Heart left ventricle (tissue), 16 donors: ENCODE measurements at regions not wholly inside any gene's neighbourhood (a gene's known extent, or its start where the extent isn't known, plus 50 kb on each side); places are given as distances from the start of the nearest gene placed in this dataset.
A peak's percentile ranks its signal among the peaks of the same experiment; 100 is the strongest.

ENCODE experiments used
- ATAC-seq, 4 donors: fragments of 200-7000 bp; cut with Tn5 transposase; one replicate each; pipeline ENCODE4 v1.9.1; 2020 to 2022; ENCODE audit warnings: moderate library complexity in 4 of 4, mild to moderate bottlenecking in 3 of 4, moderate number of reproducible peaks in 1 of 4
- DNase-seq, 5 donors: peaks; one replicate each; pipeline ENCODE4 v3.0.0-alpha.2; 2020
- H3K27ac ChIP-seq, 12 donors: fragments of 200-600 bp; sonication (generic) in 4 of 12; one replicate each; pipeline versions ENCODE4 v1.5.0 to v1.8.0; 2016 to 2022; ENCODE audit warnings: mild to moderate bottlenecking in 2 of 12
- H3K27me3 ChIP-seq, 9 donors: fragments of 200-600 bp; sonication (generic) in 2 of 9; one replicate each; pipeline versions ENCODE4 v1.5.1 to v1.8.0; 2016 to 2022; ENCODE audit warnings: mild to moderate bottlenecking in 3 of 9
- H3K36me3 ChIP-seq, 9 donors: fragments of 200-600 bp; sonication (generic) in 2 of 9; one replicate each; pipeline versions ENCODE4 v1.5.0 to v1.8.0; 2018 to 2022; ENCODE audit warnings: mild to moderate bottlenecking in 2 of 9
- H3K4me1 ChIP-seq, 12 donors: fragments of 200-600 bp; sonication (generic) in 4 of 12; one replicate each; pipeline versions ENCODE4 v1.5.0 to v1.8.0; 2016 to 2022; ENCODE audit warnings: mild to moderate bottlenecking in 3 of 12
- H3K4me3 ChIP-seq, 12 donors: fragments of 200-600 bp; sonication (generic) in 4 of 12; one replicate each; pipeline versions ENCODE4 v1.5.0 to v1.8.0; 2017 to 2022; ENCODE audit warnings: mild to moderate bottlenecking in 9 of 12, moderate library complexity in 4 of 12
- H3K9me3 ChIP-seq, 12 donors: fragments of 200-600 bp; sonication (generic) in 4 of 12; one replicate each; pipeline versions ENCODE4 v1.5.0 to v1.8.0; 2016 to 2022; ENCODE audit warnings: mild to moderate bottlenecking in 1 of 12
- POLR2A ChIP-seq, 2 donors: fragments of 450-650 bp; IDR thresholded peaks; one replicate each; pipeline ENCODE4 v1.6.1; 2017; ENCODE audit warnings: antibody characterized with exemption in 2 of 2, mild to moderate bottlenecking in 2 of 2, moderate library complexity in 2 of 2
- WGBS, 4 donors: extraction: QIAGEN DNeasy Blood & Tissue Kit in 2 of 4; methylation state at CpG; one replicate each; pipeline versions ENCODE4 v1.1.5 to v1.1.7; 2013 to 2018; 5-methylcytosine and 5-hydroxymethylcytosine counted together
- intact Hi-C, 10 donors: fragments of 100-400 bp; cut with DNase I; formaldehyde crosslinking; loops; one replicate each; pipeline versions ENCODE4 v1.11.1 to v1.14.2; 2022
- TF ChIP-seq, protein P1 (sequence below), 12 donors: fragments of 200-600 bp; sonication (generic) in 4 of 12; IDR thresholded peaks; one replicate each; pipeline versions ENCODE4 v1.5.0 to v1.8.0; 2018 to 2022; ENCODE audit warnings: antibody characterized with exemption in 12 of 12, mild to moderate bottlenecking in 5 of 12
- donor health status: ischemic (EF 13 %, LVEDD 7.1; RV severe dilation, severe dysfunction).
- donor health status: healthy with polysubstance abuse.
- donor health status: DM: no; HTN: yes; CAD: no.
- donor health status: DM: no; HTN: no; CAD: no.
- donor health status: ischemic (EF 25% LVEDD 6.9; RV normal size, moderate dysfunction).
- donor health status: ischemic (EF 25% LVEDD 5.7; RV mildly dilated, moderate dysfunction).
- donor health status: healthy.
- donor health status: DM: yes; HTN: yes; CAD: no.
- donor health status: ischemic (EF 35%, LVEDD 5.7; RV mildly dilated, moderate dysfunction).
- donor health status: nonischemic (EF 11% LVEDD 7.7; RV severe dilation, severe dysfunction).
- donor health status: DM: yes; HTN: yes; CAD: no.
- donor health status: PGD.
- donor health status: ischemic (EF 29% LVEDD 5.4; RV normal size, mild dysfunction).
- donor health status: nonischemic (EF 23%, LVEDD 6.1; RV moderate dilation, normal function).

DNA sequence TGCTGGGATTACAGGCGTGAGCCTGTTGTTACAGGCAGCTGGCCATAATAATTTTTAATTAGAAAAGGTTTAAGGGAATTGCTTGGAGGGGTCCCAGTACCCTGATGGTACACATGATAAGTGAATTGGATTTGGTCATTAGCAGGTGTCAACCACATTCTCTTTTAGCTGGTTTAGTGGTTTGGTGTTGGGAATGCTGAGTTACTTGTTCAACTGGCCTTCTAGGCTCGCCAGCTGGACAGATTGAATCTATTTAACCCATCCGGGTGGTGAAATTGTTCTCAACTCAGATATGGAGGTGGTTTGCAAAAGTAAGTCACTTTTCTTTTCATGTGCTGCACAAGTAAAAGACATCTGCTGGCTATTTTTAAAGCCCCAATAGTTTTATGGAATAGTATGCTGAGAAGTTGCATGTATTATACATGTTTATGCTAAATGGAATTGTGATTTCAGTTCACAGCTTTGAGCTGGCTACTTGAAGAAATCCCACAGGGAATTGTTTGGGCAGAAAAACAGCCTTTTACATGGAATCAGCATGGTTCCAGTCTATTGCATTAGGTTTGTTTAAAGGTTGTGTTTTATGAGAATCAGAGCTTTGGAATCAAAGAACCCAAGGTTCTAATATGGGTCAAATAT is 149.8 kb upstream of the SLC28A3 start:
- H3K4me3 ChIP-seq = no peak overlapping the region
- peaks cover 0 to 3% (median 0%) of the 10 kb centered on the region in 9 donors for H3K27me3 ChIP-seq
- H3K36me3 ChIP-seq = no peaks in the 10 kb centered on the region
- TF ChIP-seq, protein P1, sequence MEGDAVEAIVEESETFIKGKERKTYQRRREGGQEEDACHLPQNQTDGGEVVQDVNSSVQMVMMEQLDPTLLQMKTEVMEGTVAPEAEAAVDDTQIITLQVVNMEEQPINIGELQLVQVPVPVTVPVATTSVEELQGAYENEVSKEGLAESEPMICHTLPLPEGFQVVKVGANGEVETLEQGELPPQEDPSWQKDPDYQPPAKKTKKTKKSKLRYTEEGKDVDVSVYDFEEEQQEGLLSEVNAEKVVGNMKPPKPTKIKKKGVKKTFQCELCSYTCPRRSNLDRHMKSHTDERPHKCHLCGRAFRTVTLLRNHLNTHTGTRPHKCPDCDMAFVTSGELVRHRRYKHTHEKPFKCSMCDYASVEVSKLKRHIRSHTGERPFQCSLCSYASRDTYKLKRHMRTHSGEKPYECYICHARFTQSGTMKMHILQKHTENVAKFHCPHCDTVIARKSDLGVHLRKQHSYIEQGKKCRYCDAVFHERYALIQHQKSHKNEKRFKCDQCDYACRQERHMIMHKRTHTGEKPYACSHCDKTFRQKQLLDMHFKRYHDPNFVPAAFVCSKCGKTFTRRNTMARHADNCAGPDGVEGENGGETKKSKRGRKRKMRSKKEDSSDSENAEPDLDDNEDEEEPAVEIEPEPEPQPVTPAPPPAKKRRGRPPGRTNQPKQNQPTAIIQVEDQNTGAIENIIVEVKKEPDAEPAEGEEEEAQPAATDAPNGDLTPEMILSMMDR (IDR thresholded peaks at IDR 0.05) = no peak
- no peak for TF ChIP-seq POLR2A (IDR thresholded peaks at IDR 0.05)
- no peak overlapping the region for H3K27ac ChIP-seq
- 68 to 82% (median 76%) methylated on average over 3 of the region's 3 CpGs for WGBS, 4 donors
- ATAC-seq (no peak), DNase-seq (no peak)
- intact Hi-C loops = no loop called here
- no peaks in the 10 kb centered on the region for H3K9me3 ChIP-seq
- H3K4me1 ChIP-seq = no peaks in the 10 kb centered on the region

DNA sequence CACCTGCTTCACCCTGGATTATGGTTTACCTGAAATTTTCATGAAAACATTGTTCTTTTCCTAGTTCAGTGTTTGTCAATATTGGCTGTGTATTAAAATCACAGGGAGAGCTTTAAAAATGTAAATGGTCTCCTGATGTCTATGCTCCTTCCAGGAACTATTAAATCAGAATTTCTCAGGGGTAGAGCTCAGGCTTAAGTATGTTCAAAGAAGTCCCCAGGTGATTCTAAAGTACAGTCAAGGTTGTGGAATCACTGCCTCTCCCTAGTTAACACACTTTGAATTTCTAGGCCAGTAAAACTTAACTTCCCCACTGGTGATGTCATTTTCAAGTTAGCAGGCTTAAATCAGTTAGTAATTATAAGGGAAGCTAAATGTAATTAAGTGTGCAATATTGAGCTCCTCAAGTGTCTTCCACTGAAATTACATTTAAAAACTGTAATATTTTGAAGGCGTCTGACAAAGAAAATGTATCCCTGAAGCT is 150.3 kb upstream of the SLC28A3 start:
- no peaks in the 10 kb centered on the region for H3K9me3 ChIP-seq
- no peak for DNase-seq
- intact Hi-C loops = no loop called here
- H3K27ac ChIP-seq = no peak overlapping the region
- H3K36me3 ChIP-seq = no peaks in the 10 kb centered on the region
- no peak overlapping the region for H3K4me3 ChIP-seq
- peaks cover 0 to 3% (median 0%) of the 10 kb centered on the region in 9 donors for H3K27me3 ChIP-seq
- no peak for ATAC-seq
- H3K4me1 ChIP-seq = no peaks in the 10 kb centered on the region
- WGBS, 4 donors = 89 to 100% (median 92%) methylated on average over 1 of the region's 1 CpG
- no peak for TF ChIP-seq POLR2A (IDR thresholded peaks at IDR 0.05)
- TF ChIP-seq, protein P1 (IDR thresholded peaks at IDR 0.05) = no peak

DNA sequence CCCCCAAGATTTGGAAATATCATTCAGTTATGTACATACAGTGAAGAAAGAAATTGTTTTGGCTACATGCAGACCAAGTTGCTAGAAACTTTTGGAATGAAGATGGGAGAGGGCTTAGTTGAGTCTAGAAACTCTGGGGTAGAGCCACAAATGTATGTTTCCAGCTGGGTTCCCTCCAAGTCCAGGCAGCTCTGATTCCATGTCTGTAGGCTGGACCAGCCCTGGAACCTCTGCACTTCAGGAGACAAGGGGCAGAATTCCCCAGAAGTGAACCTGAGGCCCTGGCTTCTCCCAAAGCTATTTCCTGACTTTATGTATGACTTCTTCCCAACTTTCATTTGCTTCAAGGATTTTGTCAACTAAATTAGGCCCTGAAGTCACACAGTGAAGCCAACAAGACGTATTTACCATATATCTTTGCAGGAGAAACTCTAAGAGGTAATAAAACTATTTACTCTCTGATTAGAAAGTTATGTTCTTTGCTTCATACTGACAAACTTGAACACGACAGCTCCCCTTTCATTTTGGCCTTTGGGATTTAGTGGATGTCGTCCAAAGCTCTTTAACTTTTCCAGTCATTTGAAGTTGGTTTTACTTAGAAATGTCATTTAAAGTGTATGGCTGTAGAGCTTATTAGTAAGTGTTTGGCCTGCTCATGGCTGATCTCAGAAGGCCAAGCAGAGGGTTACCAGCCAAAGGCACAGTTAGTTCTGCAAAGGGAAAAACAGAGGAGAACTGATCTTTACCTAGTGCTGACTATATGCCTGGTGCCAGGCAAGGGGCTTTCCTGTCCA is 152.0 kb upstream of the SLC28A3 start:
- peaks cover 0 to 3% (median 0%) of the 10 kb centered on the region in 9 donors for H3K27me3 ChIP-seq
- no peaks in the 10 kb centered on the region for H3K36me3 ChIP-seq
- intact Hi-C loops = no loop called here
- no peak overlapping the region for H3K4me3 ChIP-seq
- H3K9me3 ChIP-seq = no peaks in the 10 kb centered on the region
- ATAC-seq = no peak
- no peak overlapping the region for H3K27ac ChIP-seq
- no peak for DNase-seq
- TF ChIP-seq, protein P1 (IDR thresholded peaks at IDR 0.05) = no peak
- TF ChIP-seq POLR2A (IDR thresholded peaks at IDR 0.05) = no peak
- no peaks in the 10 kb centered on the region for H3K4me1 ChIP-seq
- WGBS, 4 donors = 67 to 81% (median 76%) methylated on average over 3 of the region's 3 CpGs

DNA sequence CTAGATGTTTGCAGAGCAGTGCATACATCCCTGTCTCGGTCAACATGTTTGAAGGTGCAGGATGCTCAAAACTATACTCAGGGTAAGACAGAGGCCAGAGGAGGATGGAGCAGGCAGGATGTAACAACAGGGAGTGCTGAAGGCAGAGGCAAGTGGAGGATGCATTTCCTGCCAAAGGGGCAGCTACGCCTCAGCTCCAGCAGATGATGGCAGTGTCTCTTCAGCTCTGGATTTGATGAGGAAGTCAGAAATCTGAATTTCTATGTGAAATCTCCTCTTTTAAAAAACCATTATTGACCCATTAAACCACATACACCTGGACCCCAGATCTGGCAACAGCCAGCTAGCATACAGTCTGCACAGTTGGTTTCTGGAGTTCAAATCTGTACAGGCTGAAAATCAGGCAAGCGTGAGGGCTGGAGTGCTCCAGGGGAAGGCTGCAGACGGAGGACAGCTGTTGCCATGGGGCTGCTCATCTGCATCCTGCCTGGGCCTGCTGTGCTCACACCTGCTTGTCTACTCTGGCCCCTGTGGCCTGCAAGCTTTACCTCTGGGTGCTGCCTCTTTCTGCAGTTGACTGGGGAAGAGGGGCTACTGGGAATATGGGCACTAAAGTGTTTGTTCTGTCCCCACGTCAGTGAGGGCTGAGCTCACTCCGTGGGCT is 152.9 kb upstream of the SLC28A3 start:
- TF ChIP-seq POLR2A (IDR thresholded peaks at IDR 0.05) = no peak
- TF ChIP-seq, protein P1 (IDR thresholded peaks at IDR 0.05) = no peak
- no peaks in the 10 kb centered on the region for H3K9me3 ChIP-seq
- 61 to 69% (median 67%) methylated on average over 6 of the region's 6 CpGs for WGBS, 4 donors
- H3K27ac ChIP-seq = no peak overlapping the region
- no peaks in the 10 kb centered on the region for H3K4me1 ChIP-seq
- DNase-seq (no peak), ATAC-seq (peak in 1 of 4 donors; percentile 26)
- intact Hi-C loops = no loop called here
- no peak overlapping the region for H3K4me3 ChIP-seq
- H3K27me3 ChIP-seq = peaks cover 0 to 3% (median 0%) of the 10 kb centered on the region in 9 donors
- H3K36me3 ChIP-seq = no peaks in the 10 kb centered on the region
